Keratinocyte (primary cell): ENCODE measurements at regions not wholly inside any gene's neighbourhood (a gene's known extent, or its start where the extent isn't known, plus 50 kb on each side); places are given as distances from the start of the nearest gene placed in this dataset.

Experiments used
- DNase-seq: peaks from one replicate; pipeline ENCODE4 v3.0.0-alpha.2; 2011; ENCODE audit warnings: low read depth, missing footprints, low spot score
- FAIRE-seq: peaks from 2 replicates; lab custom pipeline; 2011; peaks lifted over from hg19 to GRCh38; lab: Jason Lieb, UNC
- H2AFZ ChIP-seq: 2 replicates; pipeline ENCODE4 v1.6.0; 2012; ENCODE audit warnings: low read length, control low read depth, inconsistent platforms; ENCODE audit not compliant: control insufficient read depth
- H3K27ac ChIP-seq: 2 replicates; pipeline ENCODE4 v1.5.1; 2011; ENCODE audit warnings: low read length; ENCODE audit not compliant: control insufficient read depth, insufficient read depth
- H3K27me3 ChIP-seq: 3 replicates; pipeline ENCODE4 v1.6.0; 2011; ENCODE audit warnings: low read length; ENCODE audit not compliant: control insufficient read depth, insufficient read depth; ENCODE audit errors: extremely low read depth
- H3K36me3 ChIP-seq, 2 experiments: 2 replicates in 1 of 2; 3 replicates in 1 of 2; pipeline ENCODE4 v1.5.1; 2011; ENCODE audit warnings: low read length in 2 of 2, mild to moderate bottlenecking in 1 of 2; ENCODE audit not compliant: control insufficient read depth in 2 of 2, insufficient read depth in 2 of 2; ENCODE audit errors: extremely low read depth in 1 of 2
- H3K4me1 ChIP-seq: 3 replicates; pipeline ENCODE4 v1.5.1; 2011; ENCODE audit warnings: low read length; ENCODE audit not compliant: control insufficient read depth, insufficient read depth; ENCODE audit errors: extremely low read depth
- H3K4me2 ChIP-seq: 3 replicates; pipeline ENCODE4 v1.6.0; 2011; ENCODE audit warnings: low read depth, low read length; ENCODE audit not compliant: control insufficient read depth, insufficient read depth; ENCODE audit errors: extremely low read depth
- H3K4me3 ChIP-seq, 3 experiments: fragments of 200-600 bp in 1 of 3; sonication (generic) in 1 of 3; 2 replicates in 2 of 3; 3 replicates in 1 of 3; pipeline ENCODE4 v1.5.1; 2011 to 2016; ENCODE audit warnings: low read length in 3 of 3, mild to moderate bottlenecking in 3 of 3, control low read depth in 2 of 3, inconsistent platforms in 1 of 3, low read depth in 1 of 3, mixed read lengths in 1 of 3, mixed run types in 1 of 3, moderate library complexity in 1 of 3; ENCODE audit not compliant: control insufficient read depth in 2 of 3, insufficient read depth in 2 of 3; ENCODE audit errors: extremely low read depth in 1 of 3
- H3K79me2 ChIP-seq: 2 replicates; pipeline ENCODE4 v1.6.0; 2012; ENCODE audit warnings: low read length; ENCODE audit not compliant: control insufficient read depth, insufficient read depth
- H3K9ac ChIP-seq: 3 replicates; pipeline ENCODE4 v1.6.0; 2011; ENCODE audit warnings: low read length; ENCODE audit not compliant: control insufficient read depth, insufficient read depth; ENCODE audit errors: extremely low read depth
- H3K9me1 ChIP-seq: 3 replicates; pipeline ENCODE4 v1.6.0; 2011; ENCODE audit warnings: low read length; ENCODE audit not compliant: control insufficient read depth, insufficient read depth; ENCODE audit errors: extremely low read depth
- H3K9me3 ChIP-seq: 2 replicates; pipeline ENCODE4 v1.5.1; 2012; ENCODE audit warnings: low read depth, low read length; ENCODE audit not compliant: control insufficient read depth
- H4K20me1 ChIP-seq: 3 replicates; pipeline ENCODE4 v1.6.0; 2011; ENCODE audit warnings: low read length; ENCODE audit not compliant: control insufficient read depth, insufficient read depth; ENCODE audit errors: extremely low read depth
- CTCF ChIP-seq, 3 experiments: IDR thresholded peaks in 1 of 3; conservative IDR thresholded peaks in 1 of 3; optimal IDR thresholded peaks in 1 of 3; 2 replicates in 2 of 3; 3 replicates in 1 of 3; pipeline versions ENCODE3 to v1.5.1; 2011; ENCODE audit warnings: low read length in 3 of 3, mild to moderate bottlenecking in 3 of 3, moderate library complexity in 2 of 3, control low read depth in 1 of 3, inconsistent platforms in 1 of 3; ENCODE audit not compliant: insufficient read depth in 2 of 3; ENCODE audit errors: extremely low read depth in 1 of 3
- EZH2 ChIP-seq: IDR thresholded peaks from one replicate; pipeline ENCODE4 v1.6.1; 2012; ENCODE audit warnings: inconsistent platforms, mild to moderate bottlenecking, low read length, moderate library complexity
- dilution Hi-C: fragments of 300-500 bp; cut with MboI; formaldehyde crosslinking; loops from one replicate; pipeline ENCODE4 v1.7.0; 2020; ENCODE audit warnings: low sequenced_read_pairs; ENCODE audit not compliant: extremely low pct_ligation_motif_present

- Histone ChIP-seq H3K4me2 (no peak overlapping the region), H3K9me3 (no peaks in the 10 kb centered on the region), H3K27ac (no peak overlapping the region), H4K20me1 (no peaks in the 10 kb centered on the region), H3K27me3 (no peaks in the 10 kb centered on the region), H3K4me3 (no peak overlapping the region), H2AFZ (no peak overlapping the region), H3K4me1 (no peaks in the 10 kb centered on the region), H3K79me2 (no peaks in the 10 kb centered on the region), H3K9ac (no peak overlapping the region), H3K36me3 (no peaks in the 10 kb centered on the region), H3K9me1 (no peaks in the 10 kb centered on the region)
- TF ChIP-seq EZH2 (no peak), CTCF (optimal IDR thresholded peaks at IDR 0.05 in 1 of 3, IDR thresholded peaks at IDR 0.05 in 1 of 3, conservative IDR thresholded peaks at IDR 0.05 in 1 of 3; ENCODE audit: extremely low read depth in 1 of 3, insufficient read depth in 2 of 3, low read length in 3 of 3) (no peak)
- DNase-seq: no peak
- dilution Hi-C loops: no loop called here
- FAIRE-seq: no peak
Observed at GRCh38 chr20:60358101-60358500, 399.9 kb downstream of the CDH26 start.

DNA sequence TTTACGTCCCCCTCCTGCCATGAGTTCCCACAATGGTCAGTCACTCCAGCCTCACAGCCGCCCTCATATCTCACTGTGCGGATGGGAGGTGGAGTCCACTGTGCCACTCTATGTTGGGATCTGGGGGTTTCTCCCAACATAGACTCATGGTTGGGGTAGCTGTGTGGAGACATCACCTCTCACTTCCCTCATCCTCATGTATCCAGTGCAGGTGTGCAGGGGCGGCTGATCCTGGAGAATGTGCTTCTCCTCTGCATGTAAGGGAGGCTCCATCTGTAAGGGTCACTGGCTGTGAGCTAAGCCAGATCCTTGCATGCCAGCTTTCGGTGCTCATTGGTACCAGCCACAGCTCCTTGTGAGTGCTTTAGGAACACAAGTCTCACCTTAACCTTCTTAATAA, 400.8 kb downstream of the CDH26 start:
- H3K79me2 ChIP-seq: no peaks in the 10 kb centered on the region
- H3K9me3 ChIP-seq: no peaks in the 10 kb centered on the region
- H2AFZ ChIP-seq: no peak overlapping the region
- no peak overlapping the region for H3K27ac ChIP-seq
- H3K9me1 ChIP-seq: no peaks in the 10 kb centered on the region
- no peak overlapping the region for H3K4me3 ChIP-seq
- H3K9ac ChIP-seq: no peak overlapping the region
- H4K20me1 ChIP-seq: no peaks in the 10 kb centered on the region
- dilution Hi-C loops: no loop called here
- DNase-seq (no peak), FAIRE-seq (no peak)
- H3K4me1 ChIP-seq: no peaks in the 10 kb centered on the region
- H3K36me3 ChIP-seq: no peaks in the 10 kb centered on the region
- no peaks in the 10 kb centered on the region for H3K27me3 ChIP-seq
- no peak overlapping the region for H3K4me2 ChIP-seq
- TF ChIP-seq CTCF (optimal IDR thresholded peaks at IDR 0.05 in 1 of 3, IDR thresholded peaks at IDR 0.05 in 1 of 3, conservative IDR thresholded peaks at IDR 0.05 in 1 of 3; ENCODE audit: extremely low read depth in 1 of 3, insufficient read depth in 2 of 3, low read length in 3 of 3) (no peak), EZH2 (no peak)
